ENCODE measurements at regions not wholly inside any gene's neighbourhood (a gene's known extent, or its start where the extent isn't known, plus 50 kb on each side); places are given as distances from the start of the nearest gene placed in this dataset.

GRCh38 chr2:126329173-126329572 is 326.8 kb upstream of the GYPC start:
- TF ChIP-seq CTCF (IDR thresholded peaks at IDR 0.05) (no peak), POLR2A (IDR thresholded peaks at IDR 0.05) (no peak), POLR2AphosphoS5 (IDR thresholded peaks at IDR 0.05) (no peak)
